T47D (cell line): ENCODE measurements at regions not wholly inside any gene's neighbourhood (a gene's known extent, or its start where the extent isn't known, plus 50 kb on each side); places are given as distances from the start of the nearest gene placed in this dataset.

Source experiments
- DNase-seq, 2 experiments: peaks; one replicate each; pipeline versions ENCODE4 v3.0.0 to v3.0.0-alpha.2; 2011 to 2012; ENCODE audit warnings: low read depth in 1 of 2, low spot score in 1 of 2
- JUND ChIP-seq: IDR thresholded peaks from 2 replicates; pipeline ENCODE4 v1.6.1; 2012; ENCODE audit warnings: low read depth
- in situ Hi-C: cut with HindIII; loops from 2 replicates; pipeline ENCODE4 v1.10.0; 2016; ENCODE audit warnings: low sequenced_read_pairs, low pct_unique_long_range_greater_than_20kb

- TF ChIP-seq JUND, result no peak
- in situ Hi-C loops, result no loop called here
- DNase-seq, result peak in 1 of 2 experiments; percentile 41
Measured at GRCh38 chr7:13476881-13477444, 512.5 kb downstream of the ETV1 start.

- in situ Hi-C loops, result no loop called here
- TF ChIP-seq JUND, result no peak
- no peak for DNase-seq
Measured at GRCh38 chr7:13489386-13489785, 500.1 kb downstream of the ETV1 start.

DNA sequence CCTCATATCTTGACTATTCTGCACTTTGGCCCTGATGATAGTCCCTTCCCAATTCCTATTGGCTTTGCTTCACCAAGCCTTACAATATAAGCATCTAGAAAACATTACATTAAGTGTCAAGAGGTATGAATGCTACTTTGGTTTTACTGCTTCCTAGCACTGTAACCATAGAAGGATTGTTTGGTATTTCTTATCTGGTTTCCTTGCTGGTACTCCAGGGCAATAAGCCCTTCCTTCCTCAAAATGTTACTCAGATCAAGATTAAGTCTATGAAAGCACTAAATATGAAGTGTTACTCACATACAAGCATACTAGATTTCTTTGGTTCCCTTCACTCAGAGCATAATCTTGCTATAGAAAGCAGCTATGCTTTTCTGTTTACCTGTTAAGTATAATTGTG lies 492.5 kb downstream of the ETV1 start:
- no peak for DNase-seq
- TF ChIP-seq JUND, result no peak
- in situ Hi-C loops, result no loop called here

DNA sequence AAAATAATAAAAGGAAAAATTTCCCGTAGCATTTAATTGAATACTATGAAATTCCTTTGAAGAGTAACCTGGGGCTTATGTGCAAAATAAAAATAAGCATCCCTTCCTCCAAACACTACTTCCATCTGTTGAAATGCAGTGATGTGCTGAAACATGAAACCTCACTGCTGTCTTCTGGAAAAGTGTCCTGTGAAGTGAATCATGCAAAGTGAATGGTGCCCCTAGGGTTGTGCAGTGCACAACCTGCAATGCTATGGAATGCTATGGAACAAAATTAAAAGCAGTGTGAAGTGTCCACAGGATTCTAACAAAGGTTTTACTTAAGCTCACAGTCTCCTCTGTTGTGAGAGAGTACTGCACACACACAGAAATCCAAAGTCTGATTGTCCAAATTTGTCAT lies 480.9 kb downstream of the ETV1 start:
- peak in 1 of 2 experiments; percentile 35 for DNase-seq
- in situ Hi-C loops, result no loop called here
- no peak for TF ChIP-seq JUND

DNA sequence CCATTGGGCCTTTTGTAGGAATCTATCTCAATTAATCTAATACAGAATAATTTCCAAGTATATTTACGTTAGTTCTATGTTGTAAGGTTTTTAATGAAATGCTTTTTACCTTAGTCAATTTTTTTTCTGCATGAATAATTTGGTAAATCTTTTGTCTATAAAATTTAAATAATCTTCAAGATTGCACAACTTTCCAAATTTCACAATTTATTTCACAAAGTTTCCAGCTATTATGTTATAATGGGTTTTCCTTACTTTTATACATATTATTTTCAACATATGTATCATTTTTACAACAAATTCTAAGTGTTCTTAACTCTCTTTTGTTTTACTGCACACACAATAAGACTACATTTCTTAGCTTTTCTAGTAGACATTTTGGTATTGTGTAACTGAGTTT lies 470.7 kb downstream of the ETV1 start:
- in situ Hi-C loops, result no loop called here
- DNase-seq, result no peak
- TF ChIP-seq JUND, result no peak

DNA sequence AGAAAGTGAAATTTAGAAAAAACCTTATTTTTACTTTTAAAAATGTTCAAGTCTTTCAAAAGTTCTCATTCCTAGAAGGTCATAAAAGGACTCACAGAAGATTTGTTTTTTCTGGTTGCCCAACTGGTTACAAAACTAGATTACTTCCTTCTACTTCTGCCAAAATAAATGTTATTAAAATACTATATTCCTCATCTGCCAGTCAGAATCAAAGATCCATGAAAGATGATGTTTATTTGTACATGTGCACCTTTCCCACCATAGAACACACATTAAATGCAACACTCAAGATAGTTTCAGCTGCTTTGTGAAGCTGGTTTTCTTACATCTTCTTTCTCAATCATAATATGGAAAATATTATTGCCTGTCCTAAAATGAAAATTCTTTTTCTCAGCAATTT lies 465.4 kb downstream of the ETV1 start:
- in situ Hi-C loops, result no loop called here
- TF ChIP-seq JUND, result no peak
- DNase-seq, result peak in 1 of 2 experiments; percentile 47

GRCh38 chr7:13532028-13532753 lies 457.3 kb downstream of the ETV1 start:
- no peak for TF ChIP-seq JUND
- in situ Hi-C loops, result no loop called here
- no peak for DNase-seq

GRCh38 chr7:13538669-13539068 lies 450.8 kb downstream of the ETV1 start:
- in situ Hi-C loops, result no loop called here
- no peak for DNase-seq
- TF ChIP-seq JUND, result no peak

DNA sequence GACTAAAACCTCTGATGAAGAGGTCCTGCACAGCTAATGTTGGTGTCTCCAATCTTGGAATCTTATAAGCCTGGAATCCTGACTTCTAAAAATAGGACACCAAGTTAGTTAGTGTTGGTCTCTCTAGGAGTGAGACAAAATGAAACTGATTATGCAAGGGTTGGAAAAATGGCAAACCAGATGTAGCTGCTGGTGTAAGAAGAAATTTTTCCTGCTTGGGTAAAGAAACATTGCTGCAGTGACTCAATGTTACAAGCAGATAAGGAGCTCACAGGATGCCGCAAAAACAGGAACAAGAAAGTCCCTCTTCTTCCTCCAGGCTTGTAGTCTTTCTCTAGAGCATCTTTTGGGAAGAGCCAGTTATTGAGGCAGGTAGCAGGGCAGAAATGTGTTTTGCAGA lies 449.0 kb downstream of the ETV1 start:
- no peak for TF ChIP-seq JUND
- DNase-seq, result no peak
- in situ Hi-C loops, result no loop called here

DNA sequence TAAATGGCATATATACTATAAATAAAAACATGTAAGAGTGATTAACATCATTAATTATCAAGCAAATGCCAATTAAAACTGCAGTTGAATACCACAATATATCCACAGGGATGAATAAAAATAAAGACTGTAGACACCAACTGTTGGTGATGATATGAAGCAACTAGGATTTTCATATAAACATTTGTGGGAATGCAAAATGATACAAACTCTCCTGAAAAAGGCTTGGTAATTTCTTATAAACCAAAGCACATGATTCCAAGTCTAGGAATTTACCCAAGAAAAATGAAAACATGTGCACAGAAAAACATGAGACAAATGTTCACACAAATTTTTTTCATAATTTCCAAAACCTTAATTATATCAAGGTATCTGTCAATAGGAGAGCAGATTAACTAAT lies 448.1 kb downstream of the ETV1 start:
- TF ChIP-seq JUND, result no peak
- in situ Hi-C loops, result no loop called here
- DNase-seq, result no peak

- no peak for TF ChIP-seq JUND
- no peak for DNase-seq
- in situ Hi-C loops, result no loop called here
Measured at GRCh38 chr7:13542451-13542850, 447.0 kb downstream of the ETV1 start.

DNA sequence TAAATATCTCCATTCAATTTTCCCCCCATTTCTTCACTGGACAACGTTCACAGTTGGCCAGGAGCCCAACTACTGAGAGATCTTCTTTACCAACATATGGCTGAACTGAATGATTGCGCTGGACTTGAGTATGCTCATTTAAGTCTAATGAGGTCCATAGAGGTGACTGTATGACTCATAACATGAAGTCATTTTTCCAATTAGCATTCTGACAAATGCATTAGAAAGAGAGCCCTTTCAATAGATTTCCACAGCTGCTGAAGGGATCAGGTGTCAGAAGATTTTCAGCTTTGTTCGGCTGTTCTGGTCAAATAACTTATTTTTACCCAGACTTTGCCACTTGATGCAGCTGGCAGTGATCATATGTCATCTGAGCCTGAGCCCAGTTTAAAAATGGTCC lies 438.0 kb downstream of the ETV1 start:
- no peak for DNase-seq
- in situ Hi-C loops, result no loop called here
- no peak for TF ChIP-seq JUND

GRCh38 chr7:13560441-13560840 lies 429.0 kb downstream of the ETV1 start:
- TF ChIP-seq JUND, result no peak
- no peak for DNase-seq
- in situ Hi-C loops, result no loop called here

- TF ChIP-seq JUND, result no peak
- no peak for DNase-seq
- in situ Hi-C loops, result no loop called here
Measured at GRCh38 chr7:13563257-13563656, 426.2 kb downstream of the ETV1 start.
